ENCODE measurements at regions not wholly inside any gene's neighbourhood (a gene's known extent, or its start where the extent isn't known, plus 50 kb on each side); places are given as distances from the start of the nearest gene placed in this dataset.
"Not testable (repeated sequence)": the region's sequence is repeated elsewhere in the genome, so short reads cannot be mapped to it uniquely, and the experiment has no call there.

DNA sequence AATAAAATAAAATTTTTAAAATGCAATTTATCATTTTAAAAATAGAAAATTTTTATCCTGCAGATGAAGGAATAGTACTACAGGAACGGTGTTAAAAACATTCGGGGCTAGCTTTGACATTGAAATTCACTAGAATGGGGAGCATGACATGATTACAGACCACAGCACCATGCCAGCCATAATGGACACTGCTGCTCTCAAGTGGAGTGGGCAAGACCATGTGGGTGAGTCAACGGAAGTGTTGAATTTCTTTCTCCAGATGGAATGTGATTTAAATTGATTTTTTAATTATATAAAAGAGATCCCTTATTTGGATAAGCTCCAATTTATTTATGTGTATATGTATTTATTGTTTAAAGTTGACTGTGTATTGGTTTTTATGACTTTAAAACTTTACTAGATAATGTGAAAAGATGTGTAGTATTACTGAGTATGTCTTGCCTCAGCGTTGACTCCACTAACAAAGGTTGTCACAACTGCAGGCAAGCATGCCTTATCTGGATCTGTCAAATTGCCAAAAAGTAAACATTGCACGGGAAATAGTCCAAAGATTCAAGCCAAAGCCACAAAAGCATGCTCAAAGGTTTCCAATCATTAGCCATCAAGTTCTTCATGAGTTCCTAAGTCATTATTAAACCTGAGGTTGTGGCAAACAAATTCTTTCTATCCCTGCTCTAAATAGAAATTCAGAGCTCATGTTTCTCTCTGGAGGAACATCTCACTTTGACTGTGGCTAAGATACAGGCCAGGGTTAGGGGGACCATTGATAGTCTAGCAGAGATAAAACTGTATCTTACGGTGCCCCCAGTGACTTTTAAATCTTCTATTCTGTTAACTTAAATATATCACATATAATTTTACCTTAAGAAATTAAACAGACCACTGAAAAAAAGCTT is 536.9 kb downstream of the TMX3 start:
- Histone ChIP-seq H3K9me3 (peaks cover 0 to 3% (median 1%) of the 10 kb centered on the region in 4 donors), H3K4me3 (no peak overlapping the region), H3K4me1 (no peaks in the 10 kb centered on the region), H3K36me3 (no peaks in the 10 kb centered on the region), H3K27ac (no peak overlapping the region), H3K27me3 (no peaks in the 10 kb centered on the region)
- DNase-seq (ENCODE audit: low spot score in 2 of 2), result no peak
- WGBS, 2 donors, result 63 to 71% methylated on average over 6 of the region's 6 CpGs
- TF ChIP-seq, protein P1, sequence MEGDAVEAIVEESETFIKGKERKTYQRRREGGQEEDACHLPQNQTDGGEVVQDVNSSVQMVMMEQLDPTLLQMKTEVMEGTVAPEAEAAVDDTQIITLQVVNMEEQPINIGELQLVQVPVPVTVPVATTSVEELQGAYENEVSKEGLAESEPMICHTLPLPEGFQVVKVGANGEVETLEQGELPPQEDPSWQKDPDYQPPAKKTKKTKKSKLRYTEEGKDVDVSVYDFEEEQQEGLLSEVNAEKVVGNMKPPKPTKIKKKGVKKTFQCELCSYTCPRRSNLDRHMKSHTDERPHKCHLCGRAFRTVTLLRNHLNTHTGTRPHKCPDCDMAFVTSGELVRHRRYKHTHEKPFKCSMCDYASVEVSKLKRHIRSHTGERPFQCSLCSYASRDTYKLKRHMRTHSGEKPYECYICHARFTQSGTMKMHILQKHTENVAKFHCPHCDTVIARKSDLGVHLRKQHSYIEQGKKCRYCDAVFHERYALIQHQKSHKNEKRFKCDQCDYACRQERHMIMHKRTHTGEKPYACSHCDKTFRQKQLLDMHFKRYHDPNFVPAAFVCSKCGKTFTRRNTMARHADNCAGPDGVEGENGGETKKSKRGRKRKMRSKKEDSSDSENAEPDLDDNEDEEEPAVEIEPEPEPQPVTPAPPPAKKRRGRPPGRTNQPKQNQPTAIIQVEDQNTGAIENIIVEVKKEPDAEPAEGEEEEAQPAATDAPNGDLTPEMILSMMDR (IDR thresholded peaks at IDR 0.05), result no peak
- TF ChIP-seq EP300 (IDR thresholded peaks at IDR 0.05), result no peak

DNA sequence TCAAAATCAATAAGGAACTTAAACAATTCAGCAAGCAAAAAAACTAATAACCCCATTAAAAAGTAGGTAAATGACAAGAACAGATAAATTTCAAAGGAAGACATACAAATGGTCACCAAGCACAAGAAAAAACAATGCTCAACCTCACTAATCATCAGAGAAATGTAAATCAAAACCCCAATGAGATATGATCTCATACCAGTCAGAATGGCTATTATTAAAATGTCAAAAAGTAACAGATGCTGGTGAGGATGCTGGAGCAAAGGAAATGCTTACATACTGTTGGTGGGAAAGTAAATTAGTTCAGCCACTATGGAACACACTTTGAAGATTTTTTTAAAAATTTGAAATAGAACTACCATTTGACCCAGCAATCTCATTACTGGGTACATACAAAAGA is 538.0 kb downstream of the TMX3 start:
- H3K9me3 ChIP-seq, result peaks cover 0 to 6% (median 1%) of the 10 kb centered on the region in 4 donors
- no peaks in the 10 kb centered on the region for H3K27me3 ChIP-seq
- H3K36me3 ChIP-seq, result no peaks in the 10 kb centered on the region
- H3K27ac ChIP-seq, result no peak overlapping the region
- H3K4me1 ChIP-seq, result no peaks in the 10 kb centered on the region
- DNase-seq (ENCODE audit: low spot score in 2 of 2), result no peak
- no peak overlapping the region for H3K4me3 ChIP-seq
- no peak for TF ChIP-seq POLR2A (IDR thresholded peaks at IDR 0.05)
- TF ChIP-seq, protein P1 (IDR thresholded peaks at IDR 0.05), result no peak
- no peak for TF ChIP-seq EP300 (IDR thresholded peaks at IDR 0.05)

DNA sequence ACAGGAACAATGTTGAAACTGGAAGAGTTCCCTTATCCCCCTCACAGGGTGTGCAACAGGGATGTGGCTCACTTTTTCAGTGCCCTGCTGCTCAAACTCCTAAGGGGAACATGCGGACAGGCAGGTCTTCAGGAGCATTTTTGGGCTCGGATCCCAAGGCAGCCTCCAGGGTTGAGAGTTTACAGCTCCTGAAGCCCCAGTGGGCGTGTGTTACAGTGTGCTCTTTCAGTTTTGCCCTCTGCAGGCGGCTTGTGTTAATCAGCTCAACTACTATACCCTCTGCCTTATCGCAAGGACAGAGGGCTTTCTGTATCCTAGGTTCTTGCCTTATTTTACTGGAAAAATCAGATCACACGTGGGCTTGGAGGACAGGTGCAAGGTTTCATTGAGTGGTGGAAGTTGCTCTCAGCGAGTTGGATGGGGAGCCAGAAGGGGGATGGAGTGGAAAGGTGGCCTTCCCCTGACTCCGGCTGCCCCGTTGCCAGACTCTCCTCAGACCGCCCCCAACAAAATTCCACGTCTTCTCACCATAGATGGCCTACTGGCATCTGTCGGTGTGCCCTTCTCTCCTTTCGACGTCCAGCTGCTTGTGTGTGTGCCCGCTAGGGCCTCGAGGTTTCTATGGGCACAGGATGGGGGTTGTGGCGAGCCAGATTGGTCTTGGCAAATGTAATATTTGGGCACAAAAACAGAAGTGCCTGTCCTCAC is 541.9 kb downstream of the TMX3 start:
- TF ChIP-seq POLR2A (IDR thresholded peaks at IDR 0.05) (no peak), EP300 (IDR thresholded peaks at IDR 0.05) (no peak)
- TF ChIP-seq, protein P1 (IDR thresholded peaks at IDR 0.05), result no peak
- 75 to 77% methylated on average over 17 of the region's 17 CpGs for WGBS, 2 donors
- Histone ChIP-seq H3K4me1 (no peaks in the 10 kb centered on the region), H3K27me3 (no peaks in the 10 kb centered on the region), H3K27ac (no peak overlapping the region), H3K9me3 (peaks cover 0 to 10% (median 1%) of the 10 kb centered on the region in 4 donors), H3K36me3 (no peaks in the 10 kb centered on the region), H3K4me3 (no peak overlapping the region)
- DNase-seq (ENCODE audit: low spot score in 2 of 2), result no peak

DNA sequence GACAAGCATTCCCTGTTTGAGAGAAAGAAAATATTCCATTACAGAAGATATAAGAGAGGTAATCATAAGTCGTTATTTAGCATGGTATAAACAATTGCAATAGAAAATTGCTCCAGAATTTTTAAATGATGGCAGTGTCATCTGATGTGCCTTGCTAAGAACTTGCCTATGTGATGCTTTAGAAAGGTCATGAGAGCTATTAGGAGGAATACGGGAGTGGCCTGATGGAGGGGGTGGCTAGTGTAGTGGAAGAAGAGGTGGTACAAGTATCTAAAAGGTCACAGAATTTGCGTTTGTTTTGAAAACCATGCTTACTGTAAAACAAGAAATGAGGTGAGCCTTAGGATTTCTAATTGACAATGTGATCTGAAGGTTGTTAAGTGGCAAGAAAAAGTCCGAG is 550.0 kb downstream of the TMX3 start:
- H3K27me3 ChIP-seq, result no peaks in the 10 kb centered on the region
- H3K9me3 ChIP-seq, result peaks cover 0 to 4% (median 0%) of the 10 kb centered on the region in 4 donors
- DNase-seq (ENCODE audit: low spot score in 2 of 2), result no peak
- H3K4me3 ChIP-seq, result no peak overlapping the region
- WGBS, 2 donors, result 66 to 71% methylated on average over 4 of the region's 4 CpGs
- no peaks in the 10 kb centered on the region for H3K4me1 ChIP-seq
- no peak overlapping the region for H3K27ac ChIP-seq
- TF ChIP-seq, protein P1 (IDR thresholded peaks at IDR 0.05), result no peak
- no peak for TF ChIP-seq EP300 (IDR thresholded peaks at IDR 0.05)
- no peak for TF ChIP-seq POLR2A (IDR thresholded peaks at IDR 0.05)
- no peaks in the 10 kb centered on the region for H3K36me3 ChIP-seq

DNA sequence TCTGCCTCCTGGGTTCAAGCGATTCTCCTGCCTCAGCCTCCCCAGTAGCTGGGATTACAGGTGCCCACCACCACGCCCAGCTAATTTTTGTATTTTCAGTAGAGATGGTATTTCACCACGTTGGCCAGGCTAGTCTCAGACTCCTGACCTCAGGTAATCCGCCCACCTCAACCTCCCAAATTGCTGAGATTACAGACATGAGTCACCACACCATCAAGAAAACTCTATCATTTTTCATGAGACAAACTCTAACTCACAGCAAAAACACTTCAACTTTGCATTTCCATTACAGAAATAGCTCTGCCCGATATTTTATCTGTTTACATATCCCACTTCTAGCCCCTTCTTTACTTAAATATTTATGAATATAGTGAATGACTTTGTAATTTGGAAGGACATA is 561.1 kb downstream of the TMX3 start:
- not testable (repeated sequence) for DNase-seq (ENCODE audit: low spot score in 2 of 2); H3K4me1 ChIP-seq; H3K9me3 ChIP-seq; H3K27me3 ChIP-seq; H3K36me3 ChIP-seq; H3K4me3 ChIP-seq; H3K27ac ChIP-seq
- WGBS, 2 donors, result 85 to 89% methylated on average over 5 of the region's 5 CpGs
